ENCODE measurements at regions not wholly inside any gene's neighbourhood (a gene's known extent, or its start where the extent isn't known, plus 50 kb on each side); places are given as distances from the start of the nearest gene placed in this dataset.
"Not testable (repeated sequence)": the region's sequence is repeated elsewhere in the genome, so short reads cannot be mapped to it uniquely, and the experiment has no call there.

- TF ChIP-seq CTCF, POLR2AphosphoS5 (IDR thresholded peaks at IDR 0.05): not testable (repeated sequence)
Observed at GRCh38 chr9:42339671-42340434, 156.4 kb downstream of the SPATA31A6 start.
